Ovary (tissue), 3 donors: ENCODE measurements at regions not wholly inside any gene's neighbourhood (a gene's known extent, or its start where the extent isn't known, plus 50 kb on each side); places are given as distances from the start of the nearest gene placed in this dataset.

Experiments used
- CTCF ChIP-seq, 3 donors: fragments of 450-650 bp in 2 of 3; fragments of 200-600 bp in 1 of 3; IDR thresholded peaks; one replicate each; pipeline versions ENCODE4 v1.5.1 to v1.8.0; 2016 to 2022; ENCODE audit warnings: antibody characterized with exemption in 3 of 3, mild to moderate bottlenecking in 1 of 3
- EP300 ChIP-seq: sonication (generic); formaldehyde crosslinking; IDR thresholded peaks from one replicate; pipeline ENCODE4 v1.6.1; 2017; ENCODE audit warnings: antibody characterized with exemption
- donor health status: DM: no; HTN: no; CAD: no.

- no peak for TF ChIP-seq CTCF (IDR thresholded peaks at IDR 0.05)
- no peak for TF ChIP-seq EP300
Observed at GRCh38 chr2:65823511-65823910, 391.1 kb upstream of the SPRED2 start.
